AG10803 (cell line): ENCODE measurements at regions not wholly inside any gene's neighbourhood (a gene's known extent, or its start where the extent isn't known, plus 50 kb on each side); places are given as distances from the start of the nearest gene placed in this dataset.
"Not testable (repeated sequence)": the region's sequence is repeated elsewhere in the genome, so short reads cannot be mapped to it uniquely, and the experiment has no call there.

ENCODE experiments used
- DNase-seq: peaks from one replicate; pipeline ENCODE4 v3.0.0; 2010; ENCODE audit warnings: low read depth
- H3K4me3 ChIP-seq: 2 replicates; pipeline ENCODE4 v1.5.1; 2011; ENCODE audit warnings: mild to moderate bottlenecking, low read length, control low read depth
- TF ChIP-seq, protein P1 (sequence below): conservative IDR thresholded peaks from 2 replicates; pipeline ENCODE4 v1.5.1; 2011; ENCODE audit warnings: mild to moderate bottlenecking, low read length, control low read depth, inconsistent platforms

GRCh38 chr14:86086962-86087361, 557.0 kb downstream of the FLRT2 start:
- H3K4me3 ChIP-seq = no peak overlapping the region
- TF ChIP-seq, protein P1, sequence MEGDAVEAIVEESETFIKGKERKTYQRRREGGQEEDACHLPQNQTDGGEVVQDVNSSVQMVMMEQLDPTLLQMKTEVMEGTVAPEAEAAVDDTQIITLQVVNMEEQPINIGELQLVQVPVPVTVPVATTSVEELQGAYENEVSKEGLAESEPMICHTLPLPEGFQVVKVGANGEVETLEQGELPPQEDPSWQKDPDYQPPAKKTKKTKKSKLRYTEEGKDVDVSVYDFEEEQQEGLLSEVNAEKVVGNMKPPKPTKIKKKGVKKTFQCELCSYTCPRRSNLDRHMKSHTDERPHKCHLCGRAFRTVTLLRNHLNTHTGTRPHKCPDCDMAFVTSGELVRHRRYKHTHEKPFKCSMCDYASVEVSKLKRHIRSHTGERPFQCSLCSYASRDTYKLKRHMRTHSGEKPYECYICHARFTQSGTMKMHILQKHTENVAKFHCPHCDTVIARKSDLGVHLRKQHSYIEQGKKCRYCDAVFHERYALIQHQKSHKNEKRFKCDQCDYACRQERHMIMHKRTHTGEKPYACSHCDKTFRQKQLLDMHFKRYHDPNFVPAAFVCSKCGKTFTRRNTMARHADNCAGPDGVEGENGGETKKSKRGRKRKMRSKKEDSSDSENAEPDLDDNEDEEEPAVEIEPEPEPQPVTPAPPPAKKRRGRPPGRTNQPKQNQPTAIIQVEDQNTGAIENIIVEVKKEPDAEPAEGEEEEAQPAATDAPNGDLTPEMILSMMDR = no peak
- DNase-seq = no peak

- TF ChIP-seq, protein P1 = no peak
- H3K4me3 ChIP-seq = no peak overlapping the region
- DNase-seq = no peak
Measured at GRCh38 chr14:86084097-86084496, 554.2 kb downstream of the FLRT2 start.

DNA sequence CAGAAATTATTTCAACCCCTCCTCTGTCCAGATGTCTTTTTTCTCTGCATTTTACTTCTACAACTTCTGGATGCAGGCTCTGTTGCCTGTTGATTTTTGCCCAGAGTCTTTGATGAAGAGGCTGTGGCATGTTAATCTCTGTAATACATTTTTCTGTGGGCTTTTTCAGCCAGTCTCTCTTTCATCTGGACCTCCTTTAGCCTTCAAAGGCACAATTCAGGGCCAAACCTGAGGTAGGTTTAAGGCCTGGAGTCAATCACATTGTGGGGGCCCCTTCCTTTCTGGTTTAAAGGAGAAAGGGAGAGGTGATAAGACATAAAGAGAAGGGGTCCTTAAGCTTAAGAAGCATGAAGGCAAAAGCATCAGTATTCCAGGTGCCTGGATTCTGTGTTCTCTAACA, 553.7 kb downstream of the FLRT2 start:
- no peak for DNase-seq
- TF ChIP-seq, protein P1 = no peak
- H3K4me3 ChIP-seq = no peak overlapping the region

- DNase-seq = no peak
- H3K4me3 ChIP-seq = no peak overlapping the region
- TF ChIP-seq, protein P1 = no peak
Measured at GRCh38 chr14:86072116-86072894, 542.4 kb downstream of the FLRT2 start.

GRCh38 chr14:86066651-86067050, 536.7 kb downstream of the FLRT2 start:
- no peak for DNase-seq
- TF ChIP-seq, protein P1 = no peak
- H3K4me3 ChIP-seq = no peak overlapping the region

DNA sequence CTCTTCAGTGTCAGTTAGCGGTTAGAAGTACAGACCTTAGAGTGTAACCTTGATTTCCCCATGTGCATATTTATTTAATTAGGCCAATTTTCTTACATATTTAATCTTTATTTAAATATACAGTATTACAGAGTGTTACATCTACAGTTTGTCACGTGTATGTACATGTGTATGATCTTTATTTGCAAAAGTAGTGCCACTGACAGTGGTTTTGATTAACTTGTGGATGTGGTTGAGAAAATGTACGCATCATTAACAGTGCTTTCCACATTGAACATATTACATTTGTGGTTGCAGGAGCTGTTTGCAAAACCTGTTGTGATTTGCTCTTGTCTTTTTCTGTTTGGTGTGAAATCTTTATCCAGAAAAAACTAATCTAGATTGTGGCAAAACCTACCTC, 535.5 kb downstream of the FLRT2 start:
- H3K4me3 ChIP-seq = no peak overlapping the region
- TF ChIP-seq, protein P1 = no peak
- DNase-seq = no peak

- not testable (repeated sequence) for DNase-seq, H3K4me3 ChIP-seq
Measured at GRCh38 chr14:86064595-86064994, 534.7 kb downstream of the FLRT2 start.
